ENCODE measurements at regions not wholly inside any gene's neighbourhood (a gene's known extent, or its start where the extent isn't known, plus 50 kb on each side); places are given as distances from the start of the nearest gene placed in this dataset.

GRCh38 chr13:86201477-86201876 is 402.3 kb upstream of the SLITRK6 start:
- no peak for TF ChIP-seq POLR2A (IDR thresholded peaks at IDR 0.05; ENCODE audit: low read depth, low read length)
- DNase-seq (ENCODE audit: insufficient read length, low spot score): no peak
- no peak for FAIRE-seq

- no peak for TF ChIP-seq POLR2A (IDR thresholded peaks at IDR 0.05; ENCODE audit: low read depth, low read length)
- DNase-seq (ENCODE audit: insufficient read length, low spot score): no peak
- FAIRE-seq: no peak
These were observed 394.1 kb upstream of the SLITRK6 start for GRCh38 chr13:86193281-86193680.

GRCh38 chr13:86188170-86188569 is 389.0 kb upstream of the SLITRK6 start:
- FAIRE-seq (no peak), DNase-seq (ENCODE audit: insufficient read length, low spot score) (no peak)
- no peak for TF ChIP-seq POLR2A (IDR thresholded peaks at IDR 0.05; ENCODE audit: low read depth, low read length)

- TF ChIP-seq POLR2A (IDR thresholded peaks at IDR 0.05; ENCODE audit: low read depth, low read length): no peak
- FAIRE-seq (no peak), DNase-seq (ENCODE audit: insufficient read length, low spot score) (no peak)
These were observed 386.4 kb upstream of the SLITRK6 start for GRCh38 chr13:86185636-86186035.

- DNase-seq (ENCODE audit: insufficient read length, low spot score) (no peak), FAIRE-seq (no peak)
- TF ChIP-seq POLR2A (IDR thresholded peaks at IDR 0.05; ENCODE audit: low read depth, low read length): no peak
These were observed 385.9 kb upstream of the SLITRK6 start for GRCh38 chr13:86185107-86185506.

- FAIRE-seq (peak; percentile 52), DNase-seq (ENCODE audit: insufficient read length, low spot score) (no peak)
- TF ChIP-seq POLR2A (IDR thresholded peaks at IDR 0.05; ENCODE audit: low read depth, low read length): no peak
These were observed 375.4 kb upstream of the SLITRK6 start for GRCh38 chr13:86174622-86175021.

- DNase-seq (ENCODE audit: insufficient read length, low spot score) (no peak), FAIRE-seq (no peak)
- no peak for TF ChIP-seq POLR2A (IDR thresholded peaks at IDR 0.05; ENCODE audit: low read depth, low read length)
These were observed 373.7 kb upstream of the SLITRK6 start for GRCh38 chr13:86172961-86173360.

GRCh38 chr13:86161257-86161656 is 362.0 kb upstream of the SLITRK6 start:
- no peak for TF ChIP-seq POLR2A (IDR thresholded peaks at IDR 0.05; ENCODE audit: low read depth, low read length)
- no peak for FAIRE-seq
- no peak for DNase-seq (ENCODE audit: insufficient read length, low spot score)

- DNase-seq (ENCODE audit: insufficient read length, low spot score) (no peak), FAIRE-seq (no peak)
- TF ChIP-seq POLR2A (IDR thresholded peaks at IDR 0.05; ENCODE audit: low read depth, low read length): no peak
These were observed 356.5 kb upstream of the SLITRK6 start for GRCh38 chr13:86155756-86156155.

GRCh38 chr13:86142080-86142479 is 342.9 kb upstream of the SLITRK6 start:
- no peak for FAIRE-seq
- DNase-seq (ENCODE audit: insufficient read length, low spot score): no peak
- TF ChIP-seq POLR2A (IDR thresholded peaks at IDR 0.05; ENCODE audit: low read depth, low read length): no peak

GRCh38 chr13:86135856-86136255 is 336.6 kb upstream of the SLITRK6 start:
- FAIRE-seq: peak; percentile 20
- no peak for DNase-seq (ENCODE audit: insufficient read length, low spot score)
- no peak for TF ChIP-seq POLR2A (IDR thresholded peaks at IDR 0.05; ENCODE audit: low read depth, low read length)

GRCh38 chr13:86121881-86122280 is 322.7 kb upstream of the SLITRK6 start:
- FAIRE-seq (no peak), DNase-seq (ENCODE audit: insufficient read length, low spot score) (no peak)
- TF ChIP-seq POLR2A (IDR thresholded peaks at IDR 0.05; ENCODE audit: low read depth, low read length): no peak

- no peak for TF ChIP-seq POLR2A (IDR thresholded peaks at IDR 0.05; ENCODE audit: low read depth, low read length)
- FAIRE-seq: no peak
- no peak for DNase-seq (ENCODE audit: insufficient read length, low spot score)
These were observed 309.9 kb upstream of the SLITRK6 start for GRCh38 chr13:86109107-86109506.

GRCh38 chr13:86108334-86108733 is 309.1 kb upstream of the SLITRK6 start:
- no peak for DNase-seq (ENCODE audit: insufficient read length, low spot score)
- TF ChIP-seq POLR2A (IDR thresholded peaks at IDR 0.05; ENCODE audit: low read depth, low read length): no peak
- peak; percentile 6 for FAIRE-seq

GRCh38 chr13:86098511-86098910 is 299.3 kb upstream of the SLITRK6 start:
- no peak for DNase-seq (ENCODE audit: insufficient read length, low spot score)
- no peak for TF ChIP-seq POLR2A (IDR thresholded peaks at IDR 0.05; ENCODE audit: low read depth, low read length)
- FAIRE-seq: no peak

GRCh38 chr13:86095351-86095750 is 296.1 kb upstream of the SLITRK6 start:
- no peak for FAIRE-seq
- TF ChIP-seq POLR2A (IDR thresholded peaks at IDR 0.05; ENCODE audit: low read depth, low read length): no peak

More at GRCh38 chr13:86095351-86095750, 296.1 kb upstream of the SLITRK6 start:
- no peak for DNase-seq (ENCODE audit: insufficient read length, low spot score)

Data from H54 (cell line).